Testis (tissue), 2 donors: ENCODE measurements at regions not wholly inside any gene's neighbourhood (a gene's known extent, or its start where the extent isn't known, plus 50 kb on each side); places are given as distances from the start of the nearest gene placed in this dataset.

Experiments used
- DNase-seq: peaks from one replicate; pipeline ENCODE4 v3.0.0-alpha.2; 2019
- H3K27ac ChIP-seq, 2 donors: fragments of 200-600 bp; sonication (generic); one replicate each; pipeline ENCODE4 v1.5.1; 2019
- H3K27me3 ChIP-seq: fragments of 200-600 bp; sonication (generic); one replicate; pipeline ENCODE4 v1.5.1; 2019
- H3K36me3 ChIP-seq: fragments of 200-600 bp; sonication (generic); one replicate; pipeline ENCODE4 v1.5.1; 2017; ENCODE audit warnings: low read depth; ENCODE audit errors: missing control alignments
- H3K4me1 ChIP-seq: fragments of 200-600 bp; sonication (generic); one replicate; pipeline ENCODE4 v1.5.1; 2019
- H3K4me3 ChIP-seq, 2 donors: fragments of 200-600 bp; sonication (generic); one replicate each; pipeline ENCODE4 v1.5.1; 2017 to 2019
- H3K9me3 ChIP-seq: fragments of 200-600 bp; sonication (generic); one replicate; pipeline ENCODE4 v1.5.1; 2017
- POLR2A ChIP-seq: fragments of 450-650 bp; IDR thresholded peaks from one replicate; pipeline ENCODE4 v1.6.1; 2017; ENCODE audit warnings: antibody characterized with exemption, mild to moderate bottlenecking, moderate library complexity
- WGBS, 2 donors: methylation state at CpG; one replicate each; pipeline ENCODE4 v1.1.5; 2018; 5-methylcytosine and 5-hydroxymethylcytosine counted together
- intact Hi-C: fragments of 100-400 bp; cut with DNase I; formaldehyde crosslinking; loops from one replicate; pipeline ENCODE4 v1.15.1; 2023; ENCODE audit warnings: low total_unique reads
- TF ChIP-seq, protein P1 (sequence below), 3 experiments: fragments of 450-650 bp in 2 of 3; fragments of 200-600 bp in 1 of 3; sonication (generic) in 1 of 3; IDR thresholded peaks; one replicate each; pipeline ENCODE4 v1.5.1; 2016 to 2019; ENCODE audit warnings: antibody characterized with exemption in 3 of 3, mild to moderate bottlenecking in 2 of 3, moderate library complexity in 1 of 3

DNA sequence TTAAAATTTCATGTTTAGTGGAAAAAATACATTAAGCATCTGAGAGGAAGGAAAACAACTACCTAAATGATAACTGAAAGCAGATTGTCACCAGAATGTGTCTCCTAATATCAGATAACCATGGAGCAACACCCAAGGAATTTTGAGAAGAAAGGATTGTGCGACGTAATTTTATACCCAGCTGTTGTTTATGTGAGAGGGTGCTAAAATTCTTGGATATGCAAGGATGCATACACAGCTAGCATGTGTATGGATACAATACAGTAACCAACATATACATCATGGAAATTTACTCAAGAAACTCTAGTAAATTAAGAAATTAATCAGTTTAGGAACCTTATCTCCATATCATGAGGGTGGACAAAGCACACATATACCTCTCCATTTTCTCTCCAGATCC lies 290.9 kb downstream of the HS3ST3A1 start:
- Histone ChIP-seq H3K9me3 (no peaks in the 10 kb centered on the region), H3K4me1 (no peaks in the 10 kb centered on the region), H3K36me3 (no peaks in the 10 kb centered on the region), H3K27me3 (no peaks in the 10 kb centered on the region), H3K27ac (no peak overlapping the region), H3K4me3 (no peak overlapping the region)
- TF ChIP-seq, protein P1, sequence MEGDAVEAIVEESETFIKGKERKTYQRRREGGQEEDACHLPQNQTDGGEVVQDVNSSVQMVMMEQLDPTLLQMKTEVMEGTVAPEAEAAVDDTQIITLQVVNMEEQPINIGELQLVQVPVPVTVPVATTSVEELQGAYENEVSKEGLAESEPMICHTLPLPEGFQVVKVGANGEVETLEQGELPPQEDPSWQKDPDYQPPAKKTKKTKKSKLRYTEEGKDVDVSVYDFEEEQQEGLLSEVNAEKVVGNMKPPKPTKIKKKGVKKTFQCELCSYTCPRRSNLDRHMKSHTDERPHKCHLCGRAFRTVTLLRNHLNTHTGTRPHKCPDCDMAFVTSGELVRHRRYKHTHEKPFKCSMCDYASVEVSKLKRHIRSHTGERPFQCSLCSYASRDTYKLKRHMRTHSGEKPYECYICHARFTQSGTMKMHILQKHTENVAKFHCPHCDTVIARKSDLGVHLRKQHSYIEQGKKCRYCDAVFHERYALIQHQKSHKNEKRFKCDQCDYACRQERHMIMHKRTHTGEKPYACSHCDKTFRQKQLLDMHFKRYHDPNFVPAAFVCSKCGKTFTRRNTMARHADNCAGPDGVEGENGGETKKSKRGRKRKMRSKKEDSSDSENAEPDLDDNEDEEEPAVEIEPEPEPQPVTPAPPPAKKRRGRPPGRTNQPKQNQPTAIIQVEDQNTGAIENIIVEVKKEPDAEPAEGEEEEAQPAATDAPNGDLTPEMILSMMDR (IDR thresholded peaks at IDR 0.05), result no peak
- no peak for TF ChIP-seq POLR2A
- WGBS, 2 donors, result 97% methylated on average over 2 of the region's 2 CpGs
- intact Hi-C loops, result no loop called here
- no peak for DNase-seq

DNA sequence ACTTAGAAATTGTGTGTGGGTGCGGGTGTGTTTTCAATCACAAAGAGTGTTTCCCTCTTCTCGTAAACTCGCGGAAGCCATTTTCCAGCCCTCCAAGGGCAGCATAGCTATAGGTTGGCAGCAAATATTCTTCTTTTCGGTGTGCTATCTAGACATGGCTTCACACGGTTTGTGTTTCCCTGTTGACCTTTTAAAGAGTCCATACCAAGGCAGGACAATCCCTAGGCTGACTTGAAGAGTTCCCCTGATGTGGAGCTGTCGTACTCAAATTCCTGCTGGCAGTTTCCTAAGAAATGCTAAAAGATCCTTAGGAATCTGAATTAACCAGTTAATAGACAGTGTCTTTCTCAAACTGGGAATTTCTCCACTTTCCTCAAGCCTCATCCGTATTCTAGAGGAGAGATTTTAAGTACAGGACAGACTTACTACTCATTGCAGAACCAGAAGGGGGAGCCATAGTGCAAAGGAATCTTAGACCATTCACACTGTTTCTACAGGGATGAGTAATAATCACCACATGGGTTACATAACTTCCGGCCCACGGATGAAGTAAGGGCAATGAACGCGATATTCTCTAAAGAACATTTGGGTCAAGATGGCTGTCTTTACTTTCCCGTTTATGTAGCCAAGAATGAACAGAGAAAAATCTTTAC lies 288.6 kb upstream of the ELAC2 start:
- TF ChIP-seq, protein P1 (IDR thresholded peaks at IDR 0.05), result peak in 2 of 3 experiments; percentile 31 to 45
- TF ChIP-seq POLR2A, result no peak
- Histone ChIP-seq H3K36me3 (no peaks in the 10 kb centered on the region), H3K9me3 (no peaks in the 10 kb centered on the region), H3K4me3 (peak overlapping the region in 1 of 2 donors; percentile 1), H3K27me3 (no peaks in the 10 kb centered on the region), H3K4me1 (no peaks in the 10 kb centered on the region), H3K27ac (no peak overlapping the region)
- 28 to 40% methylated on average over 13 of the region's 13 CpGs for WGBS, 2 donors
- intact Hi-C loops, result no loop called here
- DNase-seq, result peak; percentile 55

DNA sequence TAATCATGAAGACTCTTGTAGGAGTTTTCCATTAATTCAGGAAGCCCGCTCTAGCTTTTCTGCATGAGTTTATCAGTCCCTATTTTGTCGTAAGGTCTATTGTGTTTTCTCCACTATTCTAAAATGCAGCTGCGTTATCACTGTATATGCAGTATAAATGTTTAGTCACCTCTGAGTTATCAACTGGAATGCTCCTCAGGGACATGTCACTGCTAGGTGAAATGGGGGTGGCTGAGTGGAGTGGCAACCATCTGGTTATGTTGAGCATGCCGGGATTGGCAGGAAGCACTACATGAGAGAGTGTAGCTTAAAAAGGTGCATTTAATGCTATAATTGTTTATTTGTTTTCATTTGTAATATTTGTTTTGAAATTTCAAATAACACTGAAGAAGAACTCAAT lies 285.2 kb upstream of the ELAC2 start:
- Histone ChIP-seq H3K27ac (no peak overlapping the region), H3K27me3 (no peaks in the 10 kb centered on the region), H3K9me3 (no peaks in the 10 kb centered on the region), H3K4me3 (no peak overlapping the region), H3K36me3 (no peaks in the 10 kb centered on the region), H3K4me1 (no peaks in the 10 kb centered on the region)
- WGBS, 2 donors, result 84 to 86% methylated on average over 4 of the region's 4 CpGs
- DNase-seq, result no peak
- intact Hi-C loops, result no loop called here
- TF ChIP-seq, protein P1 (IDR thresholded peaks at IDR 0.05), result no peak
- no peak for TF ChIP-seq POLR2A

DNA sequence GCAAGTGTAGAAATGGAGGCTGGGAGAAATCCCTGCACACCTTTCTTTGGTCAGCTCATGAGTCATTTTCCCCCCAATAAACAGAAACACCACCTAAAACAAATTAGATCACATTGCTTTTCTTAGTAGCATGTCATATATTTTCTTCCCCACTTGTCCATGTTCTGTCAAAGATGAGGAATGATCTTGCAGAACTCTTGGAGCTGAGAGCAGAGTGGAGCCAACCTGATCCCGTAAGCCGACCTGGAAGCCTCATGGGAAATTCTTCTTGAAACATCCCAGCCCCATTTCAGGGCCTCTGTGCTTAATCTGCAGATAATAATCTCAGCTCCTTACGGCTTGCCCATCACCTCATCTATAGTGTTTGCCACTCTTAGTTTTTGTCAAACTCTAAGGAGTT lies 284.6 kb upstream of the ELAC2 start:
- WGBS, 2 donors, result 74 to 81% methylated on average over 3 of the region's 3 CpGs
- H3K27me3 ChIP-seq, result no peaks in the 10 kb centered on the region
- no peak overlapping the region for H3K27ac ChIP-seq
- no peak for DNase-seq
- no peaks in the 10 kb centered on the region for H3K9me3 ChIP-seq
- TF ChIP-seq, protein P1 (IDR thresholded peaks at IDR 0.05), result no peak
- TF ChIP-seq POLR2A, result no peak
- H3K4me3 ChIP-seq, result no peak overlapping the region
- no peaks in the 10 kb centered on the region for H3K4me1 ChIP-seq
- H3K36me3 ChIP-seq, result no peaks in the 10 kb centered on the region
- intact Hi-C loops, result no loop called here

DNA sequence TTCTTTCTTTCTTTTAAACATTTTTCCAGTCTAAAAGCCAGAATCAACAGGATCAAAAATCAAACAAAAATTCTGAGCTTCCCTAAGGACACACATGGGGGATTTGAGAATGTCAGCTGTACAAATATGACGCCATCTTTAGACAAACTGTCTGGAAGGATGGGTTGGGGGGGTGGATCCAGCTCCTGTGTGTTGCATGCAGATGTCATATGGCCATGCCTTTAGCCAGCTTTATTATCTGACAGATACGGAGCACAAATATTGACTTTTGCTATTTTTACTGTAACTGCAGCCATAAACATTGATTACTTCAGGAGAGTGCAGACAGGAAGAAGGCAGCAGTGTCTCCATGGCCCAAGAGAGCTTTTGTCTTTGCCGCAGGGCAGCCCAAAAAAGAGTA lies 279.4 kb upstream of the ELAC2 start:
- Histone ChIP-seq H3K27me3 (no peaks in the 10 kb centered on the region), H3K27ac (no peak overlapping the region), H3K4me3 (no peak overlapping the region), H3K9me3 (no peaks in the 10 kb centered on the region), H3K36me3 (no peaks in the 10 kb centered on the region), H3K4me1 (no peaks in the 10 kb centered on the region)
- WGBS, 2 donors, result 82 to 85% methylated on average over 3 of the region's 3 CpGs
- no peak for DNase-seq
- intact Hi-C loops, result no loop called here
- no peak for TF ChIP-seq POLR2A
- TF ChIP-seq, protein P1 (IDR thresholded peaks at IDR 0.05), result no peak
